ENCODE measurements at regions not wholly inside any gene's neighbourhood (a gene's known extent, or its start where the extent isn't known, plus 50 kb on each side); places are given as distances from the start of the nearest gene placed in this dataset.

GRCh38 chr9:14018081-14018480 lies 295.9 kb downstream of the NFIB start (continued):
- TF ChIP-seq THAP7 (CRISPR knock-in tag; IDR thresholded peaks at IDR 0.05) (no peak), ELF2 (CRISPR knock-in tag; IDR thresholded peaks at IDR 0.05) (no peak), THRAP3 (IDR thresholded peaks at IDR 0.05; ENCODE audit: borderline replicate concordance) (no peak), MEIS2 (IDR thresholded peaks at IDR 0.05; ENCODE audit: partially characterized antibody) (no peak), CEBPB (tag; IDR thresholded peaks at IDR 0.05) (no peak), ARID3B (CRISPR knock-in tag; IDR thresholded peaks at IDR 0.05; ENCODE audit: borderline replicate concordance) (no peak), SIN3B (IDR thresholded peaks at IDR 0.05; ENCODE audit: low read depth) (no peak), RBM34 (IDR thresholded peaks at IDR 0.05; ENCODE audit: borderline replicate concordance, insufficient read depth, low read length) (no peak), TCFL5 (CRISPR knock-in tag; conservative IDR thresholded peaks at IDR 0.05) (no peak)

GRCh38 chr9:14014744-14015143 lies 299.2 kb downstream of the NFIB start:
- no peaks in the 10 kb centered on the region for H3K36me3 ChIP-seq (ENCODE audit: control insufficient read depth, insufficient read depth, low read length)
- H3K9ac ChIP-seq (ENCODE audit: insufficient read depth in 1 of 2, low read depth in 2 of 2, low read length in 2 of 2) = no peak overlapping the region
- POLR2A ChIA-PET = no interaction called here
- H4K20me1 ChIP-seq (replicated peaks; ENCODE audit: control insufficient read depth, insufficient read depth, low read length) = no peaks in the 10 kb centered on the region
- H3K4me1 ChIP-seq (replicated peaks in 1 of 2; ENCODE audit: control insufficient read depth in 2 of 2, insufficient read depth in 2 of 2, low read length in 2 of 2) = no peaks in the 10 kb centered on the region
- H3K9me1 ChIP-seq (ENCODE audit: control insufficient read depth, insufficient read depth, low read length) = no peaks in the 10 kb centered on the region
- in situ Hi-C loops (cut with MboI) (no loop called here), intact Hi-C loops (cut with micrococcal nuclease) (no loop called here)
- no peaks in the 10 kb centered on the region for H3K79me2 ChIP-seq (ENCODE audit: control insufficient read depth, insufficient read depth, low read length)
- H3K27me3 ChIP-seq (ENCODE audit: control insufficient read depth in 2 of 2, insufficient read depth in 2 of 2, low read length in 2 of 2) = no peaks in the 10 kb centered on the region
- CTCF ChIA-PET (ENCODE audit: low intra/inter-chr PET ratio) = no interaction called here
- ATAC-seq (no peak), FAIRE-seq (no peak), DNase-seq (ENCODE audit: extremely low read depth in 1 of 4, low spot score in 3 of 4) (no peak)
- H2AFZ ChIP-seq (ENCODE audit: low read depth, low read length) = no peak overlapping the region
- H3K4me3 ChIP-seq = no peak overlapping the region
- no peak overlapping the region for H3K4me2 ChIP-seq (ENCODE audit: insufficient read depth, low read length)
- no peaks in the 10 kb centered on the region for H3K9me3 ChIP-seq (replicated peaks; ENCODE audit: control insufficient read depth, insufficient read depth, low read depth, low read length)
- no TSS peak for BruUV-seq (replicated peaks)
- no peak overlapping the region for H3K27ac ChIP-seq (ENCODE audit: extremely low read depth, low read depth, low read length)
- TF ChIP-seq HEY1 (CRISPR knock-in tag; IDR thresholded peaks at IDR 0.05; ENCODE audit: borderline replicate concordance) = no peak
- no peak for TF ChIP-seq MCM3 (IDR thresholded peaks at IDR 0.05)
- no peak for TF ChIP-seq HDAC1 (IDR thresholded peaks at IDR 0.05)
- TF ChIP-seq CREM (IDR thresholded peaks at IDR 0.05; ENCODE audit: low read depth) = no peak
- TF ChIP-seq TAL1 (IDR thresholded peaks at IDR 0.05) = no peak
- TF ChIP-seq ZNF354B (CRISPR knock-in tag; IDR thresholded peaks at IDR 0.05) = no peak
- no peak for TF ChIP-seq ZNF165 (CRISPR knock-in tag; IDR thresholded peaks at IDR 0.05; ENCODE audit: borderline replicate concordance)
- no peak for TF ChIP-seq PYGO2 (tag; IDR thresholded peaks at IDR 0.05)
- TF ChIP-seq SUPT5H (IDR thresholded peaks at IDR 0.05) = no peak
- no peak for TF ChIP-seq RBM15 (IDR thresholded peaks at IDR 0.05; ENCODE audit: insufficient read depth, low read length)
- no peak for TF ChIP-seq POLR2B (IDR thresholded peaks at IDR 0.05; ENCODE audit: low read depth, partially characterized antibody)
- no peak for TF ChIP-seq ZNF584 (CRISPR knock-in tag; IDR thresholded peaks at IDR 0.05; ENCODE audit: low read depth)
- TF ChIP-seq SMARCB1 (IDR thresholded peaks at IDR 0.05; ENCODE audit: insufficient read length, low read depth) = no peak

Measured in K562 (cell line).